ENCODE measurements at regions not wholly inside any gene's neighbourhood (a gene's known extent, or its start where the extent isn't known, plus 50 kb on each side); places are given as distances from the start of the nearest gene placed in this dataset.

GRCh38 chr5:128693764-128694163 lies 155.7 kb upstream of the FBN2 start:
- TF ChIP-seq, protein P1, sequence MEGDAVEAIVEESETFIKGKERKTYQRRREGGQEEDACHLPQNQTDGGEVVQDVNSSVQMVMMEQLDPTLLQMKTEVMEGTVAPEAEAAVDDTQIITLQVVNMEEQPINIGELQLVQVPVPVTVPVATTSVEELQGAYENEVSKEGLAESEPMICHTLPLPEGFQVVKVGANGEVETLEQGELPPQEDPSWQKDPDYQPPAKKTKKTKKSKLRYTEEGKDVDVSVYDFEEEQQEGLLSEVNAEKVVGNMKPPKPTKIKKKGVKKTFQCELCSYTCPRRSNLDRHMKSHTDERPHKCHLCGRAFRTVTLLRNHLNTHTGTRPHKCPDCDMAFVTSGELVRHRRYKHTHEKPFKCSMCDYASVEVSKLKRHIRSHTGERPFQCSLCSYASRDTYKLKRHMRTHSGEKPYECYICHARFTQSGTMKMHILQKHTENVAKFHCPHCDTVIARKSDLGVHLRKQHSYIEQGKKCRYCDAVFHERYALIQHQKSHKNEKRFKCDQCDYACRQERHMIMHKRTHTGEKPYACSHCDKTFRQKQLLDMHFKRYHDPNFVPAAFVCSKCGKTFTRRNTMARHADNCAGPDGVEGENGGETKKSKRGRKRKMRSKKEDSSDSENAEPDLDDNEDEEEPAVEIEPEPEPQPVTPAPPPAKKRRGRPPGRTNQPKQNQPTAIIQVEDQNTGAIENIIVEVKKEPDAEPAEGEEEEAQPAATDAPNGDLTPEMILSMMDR (IDR thresholded peaks at IDR 0.05), result no peak
- TF ChIP-seq, protein P2, sequence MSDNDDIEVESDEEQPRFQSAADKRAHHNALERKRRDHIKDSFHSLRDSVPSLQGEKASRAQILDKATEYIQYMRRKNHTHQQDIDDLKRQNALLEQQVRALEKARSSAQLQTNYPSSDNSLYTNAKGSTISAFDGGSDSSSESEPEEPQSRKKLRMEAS (IDR thresholded peaks at IDR 0.05), result no peak
- TF ChIP-seq BHLHE40 (IDR thresholded peaks at IDR 0.05; ENCODE audit: low read depth, low read length) (no peak), MYC (IDR thresholded peaks at IDR 0.05; ENCODE audit: borderline replicate concordance, low read length) (no peak), KDM1A (IDR thresholded peaks at IDR 0.05; ENCODE audit: low read depth) (no peak), MAZ (IDR thresholded peaks at IDR 0.05; ENCODE audit: borderline replicate concordance, low read depth, low read length) (no peak), USF2 (IDR thresholded peaks at IDR 0.05) (no peak)
- TF ChIP-seq, protein P3, sequence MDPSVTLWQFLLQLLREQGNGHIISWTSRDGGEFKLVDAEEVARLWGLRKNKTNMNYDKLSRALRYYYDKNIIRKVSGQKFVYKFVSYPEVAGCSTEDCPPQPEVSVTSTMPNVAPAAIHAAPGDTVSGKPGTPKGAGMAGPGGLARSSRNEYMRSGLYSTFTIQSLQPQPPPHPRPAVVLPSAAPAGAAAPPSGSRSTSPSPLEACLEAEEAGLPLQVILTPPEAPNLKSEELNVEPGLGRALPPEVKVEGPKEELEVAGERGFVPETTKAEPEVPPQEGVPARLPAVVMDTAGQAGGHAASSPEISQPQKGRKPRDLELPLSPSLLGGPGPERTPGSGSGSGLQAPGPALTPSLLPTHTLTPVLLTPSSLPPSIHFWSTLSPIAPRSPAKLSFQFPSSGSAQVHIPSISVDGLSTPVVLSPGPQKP (IDR thresholded peaks at IDR 0.05; ENCODE audit: low read depth, low read length), result no peak
